ENCODE measurements at regions not wholly inside any gene's neighbourhood (a gene's known extent, or its start where the extent isn't known, plus 50 kb on each side); places are given as distances from the start of the nearest gene placed in this dataset.

GRCh38 chr7:112970771-112971170, 115.9 kb downstream of the GPR85 start:
- TF ChIP-seq, protein P1, sequence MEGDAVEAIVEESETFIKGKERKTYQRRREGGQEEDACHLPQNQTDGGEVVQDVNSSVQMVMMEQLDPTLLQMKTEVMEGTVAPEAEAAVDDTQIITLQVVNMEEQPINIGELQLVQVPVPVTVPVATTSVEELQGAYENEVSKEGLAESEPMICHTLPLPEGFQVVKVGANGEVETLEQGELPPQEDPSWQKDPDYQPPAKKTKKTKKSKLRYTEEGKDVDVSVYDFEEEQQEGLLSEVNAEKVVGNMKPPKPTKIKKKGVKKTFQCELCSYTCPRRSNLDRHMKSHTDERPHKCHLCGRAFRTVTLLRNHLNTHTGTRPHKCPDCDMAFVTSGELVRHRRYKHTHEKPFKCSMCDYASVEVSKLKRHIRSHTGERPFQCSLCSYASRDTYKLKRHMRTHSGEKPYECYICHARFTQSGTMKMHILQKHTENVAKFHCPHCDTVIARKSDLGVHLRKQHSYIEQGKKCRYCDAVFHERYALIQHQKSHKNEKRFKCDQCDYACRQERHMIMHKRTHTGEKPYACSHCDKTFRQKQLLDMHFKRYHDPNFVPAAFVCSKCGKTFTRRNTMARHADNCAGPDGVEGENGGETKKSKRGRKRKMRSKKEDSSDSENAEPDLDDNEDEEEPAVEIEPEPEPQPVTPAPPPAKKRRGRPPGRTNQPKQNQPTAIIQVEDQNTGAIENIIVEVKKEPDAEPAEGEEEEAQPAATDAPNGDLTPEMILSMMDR (IDR thresholded peaks at IDR 0.05) = no peak; the same call in 1 of the 2 replicates
- TF ChIP-seq ZFX (IDR thresholded peaks at IDR 0.05; ENCODE audit: borderline replicate concordance) = no peak
- H3K27ac ChIP-seq = no peak overlapping the region

GRCh38 chr7:112969946-112970345, 116.7 kb downstream of the GPR85 start:
- no peak overlapping the region for H3K27ac ChIP-seq
- TF ChIP-seq, protein P1 (IDR thresholded peaks at IDR 0.05) = no peak
- no peak for TF ChIP-seq ZFX (IDR thresholded peaks at IDR 0.05; ENCODE audit: borderline replicate concordance)

GRCh38 chr7:112965506-112965905, 121.1 kb downstream of the GPR85 start:
- TF ChIP-seq, protein P1 (IDR thresholded peaks at IDR 0.05) = no peak
- TF ChIP-seq ZFX (IDR thresholded peaks at IDR 0.05; ENCODE audit: borderline replicate concordance) = no peak
- no peak overlapping the region for H3K27ac ChIP-seq

DNA sequence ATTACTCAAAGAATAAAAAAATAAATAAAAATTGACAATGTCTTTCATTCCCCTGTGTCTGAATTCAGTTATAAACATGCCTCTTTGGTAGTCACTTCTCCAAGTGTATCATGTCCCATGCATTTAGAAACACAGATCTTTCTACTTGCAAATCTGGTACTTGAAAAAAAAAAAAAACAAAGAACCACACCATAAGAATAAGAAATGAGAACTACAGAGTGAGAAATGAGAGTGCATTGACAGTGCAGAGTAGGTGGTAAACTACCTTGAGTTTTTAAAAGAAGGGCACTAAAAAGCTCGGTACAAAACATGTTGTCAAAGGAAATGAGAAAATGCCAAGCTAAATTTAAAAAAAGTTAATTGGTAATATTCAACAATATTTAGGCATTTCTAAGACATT, 123.0 kb downstream of the GPR85 start:
- TF ChIP-seq, protein P1 (IDR thresholded peaks at IDR 0.05) = no peak
- TF ChIP-seq ZFX (IDR thresholded peaks at IDR 0.05; ENCODE audit: borderline replicate concordance) = no peak
- H3K27ac ChIP-seq = no peak overlapping the region

- no peak overlapping the region for H3K27ac ChIP-seq
- TF ChIP-seq ZFX (IDR thresholded peaks at IDR 0.05; ENCODE audit: borderline replicate concordance) = no peak
- TF ChIP-seq, protein P1 (IDR thresholded peaks at IDR 0.05) = no peak
Measured at GRCh38 chr7:112962815-112963214, 123.8 kb downstream of the GPR85 start.

DNA sequence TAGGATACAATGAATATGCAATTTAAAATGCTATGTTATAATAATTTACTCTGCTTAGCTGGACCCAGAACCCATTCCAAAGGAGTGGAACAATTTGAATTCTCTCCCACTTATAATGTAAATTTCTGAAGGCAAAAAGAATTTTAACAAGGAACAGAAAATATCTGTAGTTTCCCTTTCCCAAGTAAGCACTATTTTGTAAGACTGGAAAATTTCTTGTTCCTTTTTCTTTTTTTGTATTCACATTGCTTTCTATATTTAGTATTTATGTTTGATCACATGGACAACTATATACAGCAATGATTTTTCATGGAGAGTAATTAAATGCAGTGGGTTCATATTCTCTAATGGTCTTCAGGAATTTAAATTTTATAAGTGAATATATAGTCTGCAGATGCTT, 127.4 kb downstream of the GPR85 start:
- H3K27ac ChIP-seq = no peak overlapping the region
- no peak for TF ChIP-seq ZFX (IDR thresholded peaks at IDR 0.05; ENCODE audit: borderline replicate concordance)
- TF ChIP-seq, protein P1 (IDR thresholded peaks at IDR 0.05) = no peak

DNA sequence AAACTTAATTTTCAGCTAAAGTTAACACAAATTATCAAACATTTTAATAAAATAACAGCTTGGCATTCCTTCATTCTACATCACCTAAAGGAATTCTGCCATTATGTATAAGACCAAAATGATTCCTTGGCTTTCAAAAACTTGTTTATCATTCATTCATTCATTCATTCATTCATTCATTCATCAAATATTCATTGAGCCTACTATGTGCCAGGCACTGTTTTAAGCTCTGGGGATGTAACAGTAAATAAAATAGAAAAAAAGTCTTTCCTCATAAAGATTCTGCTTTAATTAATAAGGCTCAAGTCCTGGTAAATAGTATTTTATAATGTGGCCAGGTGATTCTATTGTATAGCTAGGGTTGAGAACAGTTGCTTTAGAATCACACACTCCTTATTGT, 127.9 kb downstream of the GPR85 start:
- no peak for TF ChIP-seq ZFX (IDR thresholded peaks at IDR 0.05; ENCODE audit: borderline replicate concordance)
- TF ChIP-seq, protein P1 (IDR thresholded peaks at IDR 0.05) = no peak

More for the DNA sequence above, 127.9 kb downstream of the GPR85 start:
- H3K27ac ChIP-seq = peak overlapping the region; percentile 45

All from 22Rv1 (cell line).